GM18951 (cell line): ENCODE measurements at regions not wholly inside any gene's neighbourhood (a gene's known extent, or its start where the extent isn't known, plus 50 kb on each side); places are given as distances from the start of the nearest gene placed in this dataset.

ENCODE experiments used
- POLR2A ChIP-seq: IDR thresholded peaks from 4 replicates; pipeline ENCODE4 v1.6.1; 2011; ENCODE audit warnings: mild to moderate bottlenecking; ENCODE audit not compliant: insufficient read length, insufficient read depth; ENCODE audit errors: extremely low read depth
- in situ Hi-C: fragments of 300-500 bp; cut with MboI; formaldehyde crosslinking; loops from one replicate; pipeline ENCODE4 v1.12.0; 2022; ENCODE audit warnings: low sequenced_read_pairs, mixed read lengths, inconsistent platforms; ENCODE audit not compliant: unreplicated experiment

GRCh38 chr5:71862507-71863060 is 143.5 kb downstream of the CARTPT start:
- TF ChIP-seq POLR2A = no peak
- in situ Hi-C loops = no loop called here

GRCh38 chr5:71864730-71865601 is 145.9 kb downstream of the CARTPT start:
- no peak for TF ChIP-seq POLR2A
- in situ Hi-C loops = no loop called here

- in situ Hi-C loops = no loop called here
- no peak for TF ChIP-seq POLR2A
These were observed 146.7 kb downstream of the CARTPT start for GRCh38 chr5:71865665-71866320.

- in situ Hi-C loops = no loop called here
- TF ChIP-seq POLR2A = no peak
These were observed 153.3 kb downstream of the CARTPT start for GRCh38 chr5:71872311-71872864.

- in situ Hi-C loops = no loop called here
These were observed 154.1 kb downstream of the CARTPT start for GRCh38 chr5:71873191-71873591.

GRCh38 chr5:71874521-71874920 is 155.4 kb downstream of the CARTPT start:
- in situ Hi-C loops = no loop called here
- no peak for TF ChIP-seq POLR2A

More at GRCh38 chr5:71873191-71873591, 154.1 kb downstream of the CARTPT start:
- TF ChIP-seq POLR2A = no peak

GRCh38 chr5:71877511-71877910 is 158.4 kb downstream of the CARTPT start:
- in situ Hi-C loops = no loop called here

GRCh38 chr5:71880536-71880935 is 161.5 kb downstream of the CARTPT start:
- TF ChIP-seq POLR2A = no peak
- in situ Hi-C loops = no loop called here

More at GRCh38 chr5:71877511-71877910, 158.4 kb downstream of the CARTPT start:
- TF ChIP-seq POLR2A = no peak

GRCh38 chr5:71882826-71883741 is 164.0 kb downstream of the CARTPT start:
- no peak for TF ChIP-seq POLR2A
- in situ Hi-C loops = no loop called here

GRCh38 chr5:71883742-71884103 is 164.6 kb downstream of the CARTPT start:
- TF ChIP-seq POLR2A = no peak
- in situ Hi-C loops = no loop called here

- TF ChIP-seq POLR2A = no peak
- in situ Hi-C loops = no loop called here
These were observed 165.9 kb downstream of the CARTPT start for GRCh38 chr5:71884926-71885325.

- in situ Hi-C loops = no loop called here
- no peak for TF ChIP-seq POLR2A
These were observed 167.3 kb downstream of the CARTPT start for GRCh38 chr5:71886406-71886805.

- TF ChIP-seq POLR2A = no peak
- in situ Hi-C loops = no loop called here
These were observed 168.6 kb downstream of the CARTPT start for GRCh38 chr5:71887680-71888079.

- in situ Hi-C loops = no loop called here
- TF ChIP-seq POLR2A = no peak
These were observed 172.3 kb downstream of the CARTPT start for GRCh38 chr5:71891406-71891805.
